ENCODE measurements at regions not wholly inside any gene's neighbourhood (a gene's known extent, or its start where the extent isn't known, plus 50 kb on each side); places are given as distances from the start of the nearest gene placed in this dataset.
"Not testable (repeated sequence)": the region's sequence is repeated elsewhere in the genome, so short reads cannot be mapped to it uniquely, and the experiment has no call there.

DNA sequence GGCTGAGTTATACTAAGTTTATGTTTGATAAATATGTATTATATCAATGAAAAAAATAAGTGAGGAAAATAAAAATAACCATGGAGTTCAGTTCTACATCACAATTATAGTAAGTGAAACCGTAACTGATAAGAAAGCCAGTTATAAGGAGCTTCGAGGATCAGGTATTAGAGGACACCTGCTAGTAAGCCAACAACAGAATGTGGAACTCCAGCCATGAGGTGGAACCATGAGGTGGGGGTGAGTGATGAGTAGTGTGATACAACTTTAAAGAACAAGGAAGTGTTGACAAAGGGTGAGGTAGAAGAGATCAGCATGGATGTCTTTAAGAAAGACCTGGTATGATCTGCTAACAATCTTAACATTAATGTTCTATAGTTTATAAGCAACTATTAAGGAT, 452.9 kb downstream of the GUCY1A2 start:
- H3K4me3 ChIP-seq (ENCODE audit: low read length), result no peak overlapping the region
- no peak for DNase-seq (ENCODE audit: low read depth)
- TF ChIP-seq, protein P1, sequence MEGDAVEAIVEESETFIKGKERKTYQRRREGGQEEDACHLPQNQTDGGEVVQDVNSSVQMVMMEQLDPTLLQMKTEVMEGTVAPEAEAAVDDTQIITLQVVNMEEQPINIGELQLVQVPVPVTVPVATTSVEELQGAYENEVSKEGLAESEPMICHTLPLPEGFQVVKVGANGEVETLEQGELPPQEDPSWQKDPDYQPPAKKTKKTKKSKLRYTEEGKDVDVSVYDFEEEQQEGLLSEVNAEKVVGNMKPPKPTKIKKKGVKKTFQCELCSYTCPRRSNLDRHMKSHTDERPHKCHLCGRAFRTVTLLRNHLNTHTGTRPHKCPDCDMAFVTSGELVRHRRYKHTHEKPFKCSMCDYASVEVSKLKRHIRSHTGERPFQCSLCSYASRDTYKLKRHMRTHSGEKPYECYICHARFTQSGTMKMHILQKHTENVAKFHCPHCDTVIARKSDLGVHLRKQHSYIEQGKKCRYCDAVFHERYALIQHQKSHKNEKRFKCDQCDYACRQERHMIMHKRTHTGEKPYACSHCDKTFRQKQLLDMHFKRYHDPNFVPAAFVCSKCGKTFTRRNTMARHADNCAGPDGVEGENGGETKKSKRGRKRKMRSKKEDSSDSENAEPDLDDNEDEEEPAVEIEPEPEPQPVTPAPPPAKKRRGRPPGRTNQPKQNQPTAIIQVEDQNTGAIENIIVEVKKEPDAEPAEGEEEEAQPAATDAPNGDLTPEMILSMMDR (conservative IDR thresholded peaks at IDR 0.05; ENCODE audit: low read length), result no peak

DNA sequence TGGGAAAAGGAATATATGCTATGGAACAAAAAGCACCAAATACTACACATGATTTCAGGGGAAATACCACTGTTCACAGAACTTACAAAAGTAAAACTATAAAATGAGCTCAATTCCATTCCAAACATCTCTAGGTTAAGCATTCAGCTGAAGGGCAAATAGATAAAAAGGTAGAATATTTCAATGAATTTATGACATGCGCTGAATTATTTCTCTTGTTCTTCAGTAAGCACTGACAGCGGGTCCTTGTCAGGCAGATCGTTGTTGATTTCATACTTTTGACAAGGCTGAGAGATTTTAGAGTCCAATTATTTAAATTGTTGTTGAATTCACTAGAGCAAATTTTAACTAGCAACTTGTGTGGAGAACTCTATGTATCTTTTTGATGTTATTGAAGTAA, 449.6 kb downstream of the GUCY1A2 start:
- TF ChIP-seq, protein P1 (conservative IDR thresholded peaks at IDR 0.05; ENCODE audit: low read length), result no peak
- DNase-seq (ENCODE audit: low read depth), result no peak
- no peak overlapping the region for H3K4me3 ChIP-seq (ENCODE audit: low read length)

- not testable (repeated sequence) for H3K4me3 ChIP-seq (ENCODE audit: low read length); DNase-seq (ENCODE audit: low read depth)
Measured at GRCh38 chr11:106577384-106577783, 440.9 kb downstream of the GUCY1A2 start.

- TF ChIP-seq, protein P1 (conservative IDR thresholded peaks at IDR 0.05; ENCODE audit: low read length), result no peak
- no peak for DNase-seq (ENCODE audit: low read depth)
Measured at GRCh38 chr11:106581399-106581798, 436.9 kb downstream of the GUCY1A2 start.

DNA sequence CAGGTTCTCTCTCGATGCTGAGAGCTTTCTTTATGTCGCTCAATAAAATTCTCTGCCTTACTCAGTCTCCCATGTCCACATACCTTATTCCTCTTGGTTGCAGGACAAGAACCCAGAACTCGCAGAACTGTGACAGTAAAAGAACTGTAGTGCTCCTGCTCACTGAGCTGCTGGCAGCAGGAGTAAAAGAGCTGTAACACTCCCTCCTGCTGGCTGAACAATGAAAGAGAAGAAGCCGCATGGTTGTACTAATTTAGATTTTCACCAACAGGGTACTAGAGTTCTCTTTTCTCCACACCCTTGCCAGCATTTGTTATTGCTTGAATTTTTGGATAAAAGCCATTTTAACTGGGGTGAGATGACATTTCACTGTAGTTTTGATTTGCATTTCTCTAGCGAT, 433.2 kb downstream of the GUCY1A2 start:
- H3K4me3 ChIP-seq (ENCODE audit: low read length), result no peak overlapping the region
- TF ChIP-seq, protein P1 (conservative IDR thresholded peaks at IDR 0.05; ENCODE audit: low read length), result peak; percentile 65
- DNase-seq (ENCODE audit: low read depth), result peak; percentile 54

More at GRCh38 chr11:106581399-106581798, 436.9 kb downstream of the GUCY1A2 start:
- no peak overlapping the region for H3K4me3 ChIP-seq (ENCODE audit: low read length)

- DNase-seq (ENCODE audit: low read depth), result no peak
- TF ChIP-seq, protein P1 (conservative IDR thresholded peaks at IDR 0.05; ENCODE audit: low read length), result no peak
- no peak overlapping the region for H3K4me3 ChIP-seq (ENCODE audit: low read length)
Measured at GRCh38 chr11:106594751-106595351, 423.4 kb downstream of the GUCY1A2 start.

DNA sequence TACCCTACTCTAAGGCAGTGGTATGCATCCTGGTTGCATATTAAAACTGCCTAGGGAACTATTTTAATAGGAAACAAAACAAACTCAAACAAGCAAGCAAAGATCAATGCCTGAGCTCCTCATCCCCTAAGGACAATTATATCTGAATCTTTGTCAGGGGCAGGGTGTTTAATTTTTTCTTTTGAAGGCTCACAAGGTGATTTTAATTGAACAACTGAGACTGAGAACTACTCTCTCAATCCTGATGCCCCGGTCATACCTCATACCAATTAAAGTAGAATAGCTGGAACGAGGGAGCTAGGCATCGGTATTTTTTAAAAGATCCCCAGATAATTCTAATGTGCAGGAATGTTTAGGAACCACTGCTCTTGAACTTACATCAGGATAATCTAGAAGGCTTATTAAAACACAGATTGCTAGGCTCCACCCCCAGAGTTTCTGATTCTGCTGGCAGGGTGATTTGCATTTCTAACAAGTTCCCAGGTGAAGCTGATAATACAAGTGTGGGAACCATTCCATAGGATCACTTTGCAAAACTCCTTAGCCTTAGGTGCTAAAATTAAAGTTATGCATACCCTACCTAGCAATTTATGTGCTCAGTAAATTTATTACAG, 416.5 kb downstream of the GUCY1A2 start:
- no peak for DNase-seq (ENCODE audit: low read depth)
- TF ChIP-seq, protein P1 (conservative IDR thresholded peaks at IDR 0.05; ENCODE audit: low read length), result no peak
- H3K4me3 ChIP-seq (ENCODE audit: low read length), result no peak overlapping the region

Data from AG10803 (cell line).